ENCODE measurements at regions not wholly inside any gene's neighbourhood (a gene's known extent, or its start where the extent isn't known, plus 50 kb on each side); places are given as distances from the start of the nearest gene placed in this dataset.

GRCh38 chr14:55767286-55767685, 187.3 kb downstream of the KTN1 start:
- TF ChIP-seq SNAI2 (CRISPR knock-in tag; IDR thresholded peaks at IDR 0.05) (no peak), ZC3H10 (CRISPR knock-in tag; IDR thresholded peaks at IDR 0.05) (no peak), PATZ1 (CRISPR knock-in tag; IDR thresholded peaks at IDR 0.05; ENCODE audit: borderline replicate concordance) (no peak), TOX (CRISPR knock-in tag; IDR thresholded peaks at IDR 0.05; ENCODE audit: borderline replicate concordance) (no peak), ZFP3 (CRISPR knock-in tag; IDR thresholded peaks at IDR 0.05) (no peak)

All from SK-N-SH treated with all-trans-retinoic acid at 6 μM for 48 hours (cell line).